ENCODE measurements at regions not wholly inside any gene's neighbourhood (a gene's known extent, or its start where the extent isn't known, plus 50 kb on each side); places are given as distances from the start of the nearest gene placed in this dataset.

DNA sequence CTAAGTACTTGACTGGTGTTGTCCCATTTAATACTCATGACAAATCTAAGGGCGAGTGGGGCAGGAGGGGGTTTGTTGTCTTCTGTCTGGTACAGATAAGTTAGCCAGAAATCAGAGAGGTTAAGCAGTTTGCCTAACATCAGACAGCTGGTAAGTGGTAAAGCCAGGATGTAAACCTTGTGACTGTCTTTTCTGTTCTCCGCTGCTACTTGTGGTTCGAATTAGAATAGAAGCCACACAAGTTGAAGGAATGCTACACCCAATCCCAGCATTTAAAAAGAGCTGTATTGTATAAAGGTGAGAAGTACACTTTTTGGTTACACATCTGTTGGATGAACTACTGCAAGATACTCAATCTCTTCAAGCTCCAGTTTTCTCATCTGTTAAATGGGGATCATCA, 474.7 kb upstream of the SUCLG2 start:
- no peak for DNase-seq (ENCODE audit: low read depth)
- TF ChIP-seq, protein P1, sequence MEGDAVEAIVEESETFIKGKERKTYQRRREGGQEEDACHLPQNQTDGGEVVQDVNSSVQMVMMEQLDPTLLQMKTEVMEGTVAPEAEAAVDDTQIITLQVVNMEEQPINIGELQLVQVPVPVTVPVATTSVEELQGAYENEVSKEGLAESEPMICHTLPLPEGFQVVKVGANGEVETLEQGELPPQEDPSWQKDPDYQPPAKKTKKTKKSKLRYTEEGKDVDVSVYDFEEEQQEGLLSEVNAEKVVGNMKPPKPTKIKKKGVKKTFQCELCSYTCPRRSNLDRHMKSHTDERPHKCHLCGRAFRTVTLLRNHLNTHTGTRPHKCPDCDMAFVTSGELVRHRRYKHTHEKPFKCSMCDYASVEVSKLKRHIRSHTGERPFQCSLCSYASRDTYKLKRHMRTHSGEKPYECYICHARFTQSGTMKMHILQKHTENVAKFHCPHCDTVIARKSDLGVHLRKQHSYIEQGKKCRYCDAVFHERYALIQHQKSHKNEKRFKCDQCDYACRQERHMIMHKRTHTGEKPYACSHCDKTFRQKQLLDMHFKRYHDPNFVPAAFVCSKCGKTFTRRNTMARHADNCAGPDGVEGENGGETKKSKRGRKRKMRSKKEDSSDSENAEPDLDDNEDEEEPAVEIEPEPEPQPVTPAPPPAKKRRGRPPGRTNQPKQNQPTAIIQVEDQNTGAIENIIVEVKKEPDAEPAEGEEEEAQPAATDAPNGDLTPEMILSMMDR (conservative IDR thresholded peaks at IDR 0.05; ENCODE audit: low read length): no peak

DNA sequence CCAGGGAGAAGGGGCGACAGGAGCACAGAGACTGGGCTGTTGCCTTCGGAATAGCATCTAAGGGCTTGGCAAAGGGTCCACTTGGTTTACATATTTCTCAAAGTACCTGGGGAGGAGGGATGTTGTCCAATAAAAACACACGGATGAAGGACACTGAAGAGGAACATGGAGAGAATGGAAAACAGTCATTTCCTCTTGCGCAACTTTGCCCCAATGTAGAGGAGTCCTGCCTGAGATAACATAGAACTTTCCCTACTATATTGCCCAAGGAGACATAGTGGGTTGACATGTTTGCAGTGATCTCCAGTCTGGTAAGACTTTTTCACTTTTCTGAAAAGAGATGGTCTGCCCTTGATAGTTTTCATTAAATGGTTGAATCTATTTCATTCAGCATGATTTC, 468.8 kb upstream of the SUCLG2 start:
- H3K4me3 ChIP-seq (ENCODE audit: low read length): no peak overlapping the region
- DNase-seq (ENCODE audit: low read depth): no peak

More for the DNA sequence above, 474.7 kb upstream of the SUCLG2 start:
- H3K4me3 ChIP-seq (ENCODE audit: low read length): no peak overlapping the region

DNA sequence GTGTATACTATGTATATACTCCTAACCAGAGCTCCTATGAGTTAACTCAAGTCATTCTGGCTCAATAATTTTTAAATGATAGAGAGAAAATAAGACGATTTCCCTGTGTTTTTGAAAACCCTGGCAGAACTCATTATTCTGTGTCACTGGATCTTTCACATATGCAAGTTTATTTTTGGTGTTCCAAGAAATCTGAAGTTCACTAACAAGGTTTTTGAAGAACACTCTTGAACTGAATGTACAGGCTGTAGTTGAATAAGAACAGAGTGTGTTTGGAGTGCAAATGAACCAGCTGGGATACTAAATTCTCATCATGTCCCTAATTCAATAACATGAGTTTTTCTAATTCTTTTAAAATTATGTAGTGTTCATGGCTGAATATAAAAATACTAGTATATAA, 466.9 kb upstream of the SUCLG2 start:
- TF ChIP-seq, protein P1 (conservative IDR thresholded peaks at IDR 0.05; ENCODE audit: low read length): no peak
- DNase-seq (ENCODE audit: low read depth): no peak
- no peak overlapping the region for H3K4me3 ChIP-seq (ENCODE audit: low read length)

More for the DNA sequence above, 468.8 kb upstream of the SUCLG2 start:
- TF ChIP-seq, protein P1 (conservative IDR thresholded peaks at IDR 0.05; ENCODE audit: low read length): no peak

DNA sequence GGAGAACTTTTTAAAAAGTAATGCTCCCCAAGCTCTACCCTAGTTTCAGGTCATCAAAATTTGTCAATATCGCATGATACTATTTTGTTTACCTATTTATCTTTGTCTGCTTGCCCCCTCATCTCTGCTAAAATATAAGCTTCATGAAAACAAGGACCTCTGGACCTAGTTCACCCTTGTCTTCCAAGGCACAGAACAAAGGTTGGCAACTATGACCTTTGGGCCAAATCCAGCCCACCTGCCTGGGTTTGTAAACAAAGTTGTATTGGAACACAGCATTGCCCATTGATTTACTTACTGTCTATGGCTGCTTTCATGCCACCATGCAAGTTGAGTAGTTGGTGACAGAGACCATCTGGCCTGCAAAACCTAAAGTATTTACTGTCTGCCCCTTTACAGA, 462.2 kb upstream of the SUCLG2 start:
- DNase-seq (ENCODE audit: low read depth): no peak
- TF ChIP-seq, protein P1 (conservative IDR thresholded peaks at IDR 0.05; ENCODE audit: low read length): no peak
- no peak overlapping the region for H3K4me3 ChIP-seq (ENCODE audit: low read length)

DNA sequence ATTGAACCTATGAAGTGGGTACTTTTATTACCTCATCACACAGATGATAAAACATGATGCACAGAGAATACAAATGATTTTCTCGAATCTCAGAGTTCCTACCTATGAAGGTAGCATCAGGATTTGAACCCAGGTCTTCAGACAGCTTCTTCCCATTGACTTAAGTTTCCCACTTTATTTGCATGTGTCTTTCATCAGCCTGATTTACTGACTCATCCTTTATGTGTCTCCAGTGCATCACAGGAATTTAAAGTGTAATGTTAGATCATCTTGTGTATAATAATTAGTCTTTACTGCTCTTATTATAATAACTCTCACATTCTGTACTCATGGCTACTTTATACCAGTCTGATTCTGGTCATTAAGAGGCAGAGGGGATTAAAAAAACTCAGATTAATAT, 449.4 kb upstream of the SUCLG2 start:
- no peak for DNase-seq (ENCODE audit: low read depth)
- TF ChIP-seq, protein P1 (conservative IDR thresholded peaks at IDR 0.05; ENCODE audit: low read length): no peak
- H3K4me3 ChIP-seq (ENCODE audit: low read length): no peak overlapping the region

DNA sequence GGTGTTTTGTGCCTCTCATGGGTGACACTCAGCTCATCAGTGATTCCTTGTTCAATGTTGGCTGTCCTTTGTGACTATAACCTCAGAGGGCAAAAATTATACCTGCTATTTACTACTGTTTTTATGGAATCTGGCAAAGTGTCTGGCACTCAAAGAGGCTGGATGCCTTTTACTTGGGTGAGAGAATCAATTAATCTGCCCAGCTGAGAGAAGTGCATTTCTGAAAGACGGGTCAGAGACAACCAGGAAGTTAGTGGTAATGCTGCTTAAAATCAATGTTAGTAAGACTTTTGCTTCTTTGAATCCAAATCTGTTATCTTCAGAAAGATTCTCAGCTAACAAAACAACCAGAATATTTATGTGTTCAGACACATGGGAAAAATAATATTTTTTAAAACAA, 436.2 kb upstream of the SUCLG2 start:
- DNase-seq (ENCODE audit: low read depth): no peak
- H3K4me3 ChIP-seq (ENCODE audit: low read length): no peak overlapping the region
- TF ChIP-seq, protein P1 (conservative IDR thresholded peaks at IDR 0.05; ENCODE audit: low read length): no peak

DNA sequence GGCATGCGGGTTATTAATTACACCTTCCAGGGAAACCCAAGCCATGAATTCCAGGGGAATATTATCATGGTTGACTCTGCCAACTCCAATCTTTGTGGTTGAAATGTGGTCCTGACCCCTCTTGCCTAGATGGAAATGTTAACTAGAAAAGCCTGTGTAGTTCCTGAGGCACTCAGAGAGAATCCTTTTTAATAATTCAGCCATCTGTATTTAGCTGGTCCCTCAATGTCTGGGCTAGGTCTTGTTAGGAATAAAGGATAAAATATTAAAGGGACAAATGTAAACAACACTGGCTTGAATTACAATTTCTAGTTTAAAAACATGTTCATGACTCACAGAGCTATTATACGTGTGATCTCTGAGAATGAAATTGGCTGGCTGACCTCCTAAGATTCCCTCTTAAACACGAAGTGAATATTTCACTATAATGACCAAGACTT, 435.2 kb upstream of the SUCLG2 start:
- TF ChIP-seq, protein P1 (conservative IDR thresholded peaks at IDR 0.05; ENCODE audit: low read length): no peak
- H3K4me3 ChIP-seq (ENCODE audit: low read length): no peak overlapping the region
- no peak for DNase-seq (ENCODE audit: low read depth)
